ES-I3 (cell line): ENCODE measurements at regions not wholly inside any gene's neighbourhood (a gene's known extent, or its start where the extent isn't known, plus 50 kb on each side); places are given as distances from the start of the nearest gene placed in this dataset.

Experiments used
- H3K36me3 ChIP-seq: 2 replicates; pipeline ENCODE4 v1.6.1; 2013; ENCODE audit warnings: mild to moderate bottlenecking, low read length, control low read depth, moderate library complexity; ENCODE audit not compliant: insufficient read depth
- H3K4me1 ChIP-seq: 2 replicates; pipeline ENCODE4 v1.6.1; 2013; ENCODE audit warnings: mild to moderate bottlenecking, control low read depth, low read length; ENCODE audit not compliant: insufficient read depth
- H3K9ac ChIP-seq: 2 replicates; pipeline ENCODE4 v1.6.1; 2013; ENCODE audit warnings: low read depth, mild to moderate bottlenecking, low read length, moderate library complexity
- H3K9me3 ChIP-seq: 2 replicates; pipeline ENCODE4 v1.6.1; 2013; ENCODE audit warnings: mild to moderate bottlenecking, low read length, moderate library complexity; ENCODE audit not compliant: control insufficient read depth, insufficient read depth

DNA sequence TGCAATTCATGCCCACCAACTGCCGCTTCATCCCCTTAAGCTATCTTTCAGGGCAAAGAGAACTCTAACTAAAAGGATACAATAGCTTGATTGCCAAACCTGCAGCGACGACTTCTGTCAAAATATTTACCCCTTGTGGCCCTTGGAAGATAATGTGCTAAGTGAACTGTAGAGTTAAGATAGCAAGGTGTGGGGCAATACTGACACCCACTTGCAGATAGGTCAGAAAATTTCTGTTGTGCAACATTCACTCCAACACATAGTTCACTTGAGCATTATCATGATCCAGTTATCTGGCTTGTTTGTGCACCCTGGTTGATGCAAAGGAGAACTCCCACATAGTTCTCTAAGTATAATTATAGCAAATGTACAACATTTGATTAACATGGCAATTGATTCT lies 55.6 kb downstream of the RHOXF2B start:
- H3K4me1 ChIP-seq: no peaks in the 10 kb centered on the region
- no peaks in the 10 kb centered on the region for H3K36me3 ChIP-seq
- no peak overlapping the region for H3K9ac ChIP-seq
- H3K9me3 ChIP-seq: no peaks in the 10 kb centered on the region

DNA sequence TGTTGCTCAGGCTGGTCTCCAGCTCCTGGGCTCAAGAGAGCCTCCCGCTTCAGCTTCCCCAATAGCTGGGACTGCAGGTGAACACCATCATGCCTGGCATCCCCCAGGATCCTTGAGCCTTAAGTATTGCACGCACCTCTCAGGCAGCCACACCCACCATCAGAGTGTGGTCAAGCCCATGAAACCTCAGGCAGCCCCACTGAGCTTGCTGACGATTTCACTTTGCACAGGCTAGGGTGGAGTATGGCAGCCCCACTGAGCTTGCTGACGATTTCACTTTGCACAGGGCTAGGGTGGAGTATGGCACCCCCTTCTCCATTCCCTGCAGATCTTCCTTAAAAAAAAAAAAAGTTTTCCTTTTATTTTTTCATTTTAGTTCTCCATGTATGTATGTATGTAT lies 57.2 kb downstream of the RHOXF2B start:
- no peaks in the 10 kb centered on the region for H3K9me3 ChIP-seq
- H3K9ac ChIP-seq: no peak overlapping the region
- no peaks in the 10 kb centered on the region; the same call in 1 of the 2 replicates for H3K4me1 ChIP-seq
- H3K36me3 ChIP-seq: no peaks in the 10 kb centered on the region

DNA sequence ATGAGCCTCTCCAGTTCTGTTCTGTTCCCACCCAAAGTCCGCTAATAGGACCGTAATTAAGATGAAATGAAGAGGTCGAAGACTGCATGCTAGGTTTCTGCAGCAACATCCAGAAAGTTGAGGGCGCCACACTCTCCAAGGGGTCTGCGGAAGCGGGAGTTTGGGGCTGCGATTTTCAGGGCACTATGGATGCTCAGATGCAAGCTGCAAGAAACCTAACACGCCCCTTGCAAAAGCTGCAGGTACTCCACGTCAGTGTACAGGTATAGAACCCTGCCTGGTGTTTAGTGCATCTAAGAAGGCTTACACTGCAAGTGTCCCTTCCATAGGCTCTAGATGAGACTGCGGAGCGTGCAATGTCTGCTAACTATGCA lies 61.4 kb downstream of the RHOXF2B start:
- no peaks in the 10 kb centered on the region; the same call in 1 of the 2 replicates for H3K4me1 ChIP-seq
- H3K36me3 ChIP-seq: no peaks in the 10 kb centered on the region
- no peaks in the 10 kb centered on the region for H3K9me3 ChIP-seq
- H3K9ac ChIP-seq: peak overlapping the region; percentile 71; the same call in 1 of the 2 replicates

DNA sequence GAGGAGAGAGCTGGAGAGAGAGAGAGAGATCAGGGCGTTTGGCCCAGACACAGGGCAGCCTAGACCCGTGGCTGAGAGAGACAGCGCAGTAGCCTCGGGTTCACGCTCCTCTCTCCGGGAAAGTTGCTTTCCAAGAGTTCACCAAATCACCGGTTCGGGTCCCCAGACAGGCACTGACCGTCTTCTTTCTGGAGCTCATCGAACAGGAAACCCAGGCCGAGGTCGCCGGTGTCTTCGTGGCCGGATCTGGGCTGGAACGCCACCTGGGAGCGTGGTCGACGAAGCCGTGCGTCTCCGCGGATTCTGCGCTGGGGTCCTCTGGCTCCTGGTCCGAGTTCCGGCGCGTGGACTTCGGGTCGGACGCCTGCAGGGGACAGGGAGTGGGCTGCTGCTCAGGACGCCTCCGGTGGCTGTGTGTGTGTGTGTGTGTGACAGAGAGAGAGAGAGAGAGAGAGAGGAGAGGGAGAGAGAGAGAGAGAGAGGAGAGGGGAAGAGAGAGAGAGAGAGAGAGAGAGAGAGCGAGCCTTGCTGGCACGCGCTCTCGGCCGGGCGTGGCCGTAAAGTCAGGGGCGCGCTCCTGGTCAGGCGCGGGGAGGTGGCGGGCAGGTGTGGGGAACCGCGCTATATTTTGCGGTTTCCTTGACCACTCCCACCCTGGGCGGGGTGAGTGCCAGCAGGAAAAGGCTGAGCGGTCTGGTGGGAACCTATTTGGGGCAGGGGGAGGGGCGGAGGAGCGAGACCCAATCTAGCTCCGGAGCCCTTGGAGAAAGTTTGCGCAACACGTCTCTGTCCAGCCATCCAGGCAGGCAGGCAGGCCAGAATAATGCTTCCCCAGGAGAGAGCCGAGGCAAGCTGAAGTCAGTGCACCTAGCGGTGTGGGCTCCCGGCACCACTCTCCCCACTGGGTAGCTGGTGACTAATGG lies 62.1 kb downstream of the RHOXF2B start:
- Histone ChIP-seq H3K36me3 (no peaks in the 10 kb centered on the region), H3K9me3 (no peaks in the 10 kb centered on the region), H3K4me1 (no peaks in the 10 kb centered on the region; the same call in 1 of the 2 replicates), H3K9ac (peak overlapping the region; percentile 71)

DNA sequence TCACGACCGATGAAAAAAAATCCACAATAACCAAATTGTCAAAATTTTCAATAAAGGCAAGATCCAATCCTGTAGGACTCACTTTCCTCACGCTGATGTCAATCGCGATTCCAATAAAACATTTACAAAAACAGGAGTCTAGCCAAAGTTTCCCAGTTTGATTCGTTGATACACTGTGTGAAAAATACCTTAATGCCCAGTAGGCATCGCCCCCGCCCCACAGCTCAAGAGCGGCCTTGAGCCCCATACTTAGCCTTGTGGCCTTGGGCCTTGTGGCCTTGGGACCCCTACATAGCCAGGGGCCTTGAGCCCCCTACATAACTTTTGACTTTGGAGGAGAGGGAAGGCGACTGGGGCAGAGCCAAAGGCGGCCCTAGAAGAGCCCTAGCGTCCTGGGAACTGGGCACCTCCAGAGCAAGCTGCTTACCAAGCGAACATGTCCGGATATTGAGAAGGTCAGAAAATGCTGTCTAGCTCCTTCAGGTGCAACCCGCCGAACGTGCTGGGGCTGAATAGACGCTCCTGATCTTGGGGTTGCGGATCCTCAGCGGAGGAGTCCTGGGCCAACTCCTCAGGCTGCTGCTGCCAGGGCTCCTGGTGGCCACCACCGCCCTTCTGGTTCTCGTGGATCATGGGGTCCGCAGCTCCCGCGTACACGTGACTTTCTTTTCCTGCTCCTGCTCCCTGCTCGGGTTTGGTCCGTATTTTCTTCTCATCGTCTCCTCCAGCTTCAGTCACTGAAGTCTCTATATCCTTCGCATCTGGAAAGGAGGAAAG lies 62.9 kb downstream of the RHOXF2B start:
- no peaks in the 10 kb centered on the region; the same call in 1 of the 2 replicates for H3K4me1 ChIP-seq
- H3K9ac ChIP-seq: peak overlapping the region; percentile 71
- no peaks in the 10 kb centered on the region for H3K9me3 ChIP-seq
- H3K36me3 ChIP-seq: no peaks in the 10 kb centered on the region

DNA sequence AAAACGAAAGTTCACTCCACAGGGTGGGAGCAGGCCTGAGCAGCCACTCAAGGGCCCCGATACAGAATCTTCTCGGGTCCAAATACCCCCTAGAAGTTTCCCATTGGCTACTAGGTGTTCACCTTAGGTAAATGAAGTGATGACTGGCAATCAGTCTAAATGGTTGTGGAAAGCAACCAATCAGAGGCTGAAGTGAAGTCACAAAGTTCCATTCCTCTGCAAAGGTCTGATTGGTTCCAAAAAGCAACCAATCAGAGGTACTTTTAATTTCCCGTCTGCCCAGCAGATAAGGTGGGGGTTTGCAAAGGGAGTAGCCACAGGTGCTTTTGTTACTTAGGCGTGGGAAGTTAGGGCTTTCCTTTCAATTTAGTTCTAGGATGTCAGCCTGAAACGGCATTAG lies 58.2 kb upstream of the NKAP start:
- no peaks in the 10 kb centered on the region for H3K4me1 ChIP-seq
- peak overlapping the region; percentile 40; the same call in 1 of the 2 replicates for H3K9ac ChIP-seq
- no peaks in the 10 kb centered on the region for H3K9me3 ChIP-seq
- no peaks in the 10 kb centered on the region for H3K36me3 ChIP-seq

DNA sequence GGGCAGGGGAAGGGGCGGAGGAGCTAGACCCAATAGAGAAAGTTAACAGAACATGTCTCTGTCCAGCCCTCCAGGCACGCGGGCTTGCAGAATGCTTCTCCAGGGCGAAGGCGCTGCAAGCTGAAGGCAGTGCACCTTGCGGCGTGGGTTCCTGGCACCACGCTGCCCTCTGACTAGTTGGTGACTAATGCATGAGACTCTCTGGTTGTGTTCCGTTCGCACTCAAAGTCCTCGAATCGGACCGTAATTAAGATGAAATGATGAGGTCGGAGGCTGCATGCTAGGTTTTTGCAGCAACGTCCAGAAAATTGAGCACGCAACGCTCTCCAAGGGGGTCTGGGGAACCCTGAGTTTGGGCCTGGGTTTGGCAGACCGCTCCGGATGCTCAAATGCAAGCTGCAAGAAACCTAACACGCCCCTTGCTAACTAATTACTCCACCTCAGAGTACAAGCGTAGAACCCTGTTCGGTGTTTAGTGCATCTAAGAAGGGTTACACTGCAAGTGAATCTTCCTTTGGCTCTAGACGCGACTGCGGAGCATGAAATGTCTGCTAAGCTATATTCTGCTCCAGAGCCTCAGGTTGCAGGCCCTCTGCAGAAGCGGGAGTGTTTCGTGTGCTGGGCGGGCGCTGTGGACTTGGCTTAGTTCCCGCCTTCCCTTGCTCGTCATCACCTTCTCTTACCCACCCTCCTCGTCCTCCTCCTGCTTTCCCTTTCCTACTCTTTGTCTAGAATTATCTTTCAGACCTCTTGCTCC lies 57.1 kb upstream of the NKAP start:
- H3K4me1 ChIP-seq: no peaks in the 10 kb centered on the region

DNA sequence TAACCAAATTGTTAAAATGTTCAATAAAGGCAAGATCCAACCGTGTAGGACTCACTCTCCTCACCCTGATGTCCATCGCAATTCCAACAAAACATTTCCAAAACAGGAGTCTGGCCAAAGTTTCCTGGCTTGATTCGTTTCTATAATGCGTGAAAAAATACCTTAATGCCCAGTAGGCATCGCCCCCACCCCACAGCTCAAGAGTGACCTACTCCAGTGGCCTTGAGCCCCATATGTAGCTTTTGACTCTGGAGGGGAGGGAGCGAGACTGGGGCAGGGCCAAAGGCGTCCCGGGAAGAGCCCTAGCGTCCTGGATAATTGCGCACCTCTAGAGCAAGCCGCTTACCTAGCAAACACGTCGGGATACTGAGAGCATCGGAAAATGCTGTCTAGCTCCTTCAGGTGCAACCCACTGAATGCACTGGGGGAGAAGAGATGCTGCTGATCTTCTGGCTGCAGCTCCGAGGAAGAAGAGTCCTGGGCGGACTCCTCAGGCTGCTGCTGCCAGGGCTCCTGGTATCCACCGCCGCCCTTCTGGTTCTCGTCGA lies 55.6 kb upstream of the NKAP start:
- H3K4me1 ChIP-seq: no peaks in the 10 kb centered on the region
- no peaks in the 10 kb centered on the region for H3K9me3 ChIP-seq
- no peaks in the 10 kb centered on the region for H3K36me3 ChIP-seq
- H3K9ac ChIP-seq: no peak overlapping the region; the same call in 1 of the 2 replicates

More for the DNA sequence above, 57.1 kb upstream of the NKAP start:
- Histone ChIP-seq H3K9ac (peak overlapping the region; percentile 40; the same call in 1 of the 2 replicates), H3K36me3 (no peaks in the 10 kb centered on the region), H3K9me3 (no peaks in the 10 kb centered on the region)

DNA sequence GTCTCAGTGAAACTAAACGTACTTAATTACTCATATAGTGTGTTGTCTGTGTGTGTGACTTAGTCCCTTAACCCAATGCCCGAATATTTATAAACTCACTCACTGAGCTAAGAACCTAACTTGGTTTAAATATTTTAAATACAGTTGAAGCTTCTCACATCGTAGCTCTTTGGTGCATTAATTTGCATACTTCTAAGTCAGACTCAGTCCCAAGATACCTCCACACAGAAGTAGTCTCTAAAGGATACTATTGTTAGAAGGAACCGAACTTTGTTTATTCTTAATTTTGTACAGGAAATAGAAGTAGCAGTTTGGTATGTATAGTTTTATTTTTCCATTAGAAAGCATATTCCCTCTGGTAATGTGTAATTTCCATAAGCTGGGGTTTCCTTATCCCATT lies 54.0 kb upstream of the NKAP start:
- Histone ChIP-seq H3K4me1 (no peaks in the 10 kb centered on the region), H3K9ac (no peak overlapping the region), H3K9me3 (no peaks in the 10 kb centered on the region), H3K36me3 (no peaks in the 10 kb centered on the region)

DNA sequence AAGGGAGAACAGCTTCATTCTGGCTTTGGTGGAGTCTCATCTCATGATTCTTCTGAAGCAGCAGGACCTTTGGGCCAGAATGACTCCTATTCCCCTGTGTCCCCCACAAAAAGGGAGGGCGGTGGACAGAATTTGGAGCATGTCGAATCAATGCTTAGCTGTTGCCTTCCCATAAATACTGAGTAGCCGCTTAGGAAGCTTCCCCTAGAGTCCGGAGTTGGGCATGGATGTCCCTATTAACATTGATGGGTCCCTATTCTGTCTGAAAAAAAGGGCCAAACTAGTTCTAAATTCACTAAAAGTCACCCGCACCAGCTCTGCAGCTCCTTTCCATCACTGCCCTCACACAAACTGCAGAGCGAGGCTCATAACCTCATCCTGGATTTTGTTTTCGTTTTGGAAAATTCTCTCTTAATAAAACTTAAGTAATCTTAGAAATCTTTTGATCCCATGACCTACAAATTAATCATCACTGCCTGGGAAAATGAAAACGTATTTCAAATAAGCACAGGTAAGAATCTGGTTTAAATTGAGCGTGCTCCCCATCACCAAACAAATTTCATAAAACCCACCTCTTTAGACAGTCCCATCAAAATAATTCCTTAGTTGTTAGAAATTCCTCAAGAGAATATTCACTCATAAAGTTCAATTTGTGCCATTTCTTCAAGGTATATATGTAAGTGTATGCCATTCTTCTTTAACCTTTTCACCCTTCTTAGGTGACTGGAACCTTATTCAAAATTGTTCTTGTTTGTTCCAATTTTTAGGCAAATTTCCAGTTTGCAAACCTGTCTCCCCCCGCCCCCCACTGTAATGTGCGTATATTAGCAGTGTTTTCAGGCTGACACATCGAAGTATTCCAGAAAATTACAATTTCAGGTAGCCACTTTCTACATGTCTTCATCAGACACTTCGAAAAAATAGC lies 53.3 kb upstream of the NKAP start:
- Histone ChIP-seq H3K9ac (no peak overlapping the region), H3K36me3 (no peaks in the 10 kb centered on the region), H3K9me3 (no peaks in the 10 kb centered on the region), H3K4me1 (no peaks in the 10 kb centered on the region)

DNA sequence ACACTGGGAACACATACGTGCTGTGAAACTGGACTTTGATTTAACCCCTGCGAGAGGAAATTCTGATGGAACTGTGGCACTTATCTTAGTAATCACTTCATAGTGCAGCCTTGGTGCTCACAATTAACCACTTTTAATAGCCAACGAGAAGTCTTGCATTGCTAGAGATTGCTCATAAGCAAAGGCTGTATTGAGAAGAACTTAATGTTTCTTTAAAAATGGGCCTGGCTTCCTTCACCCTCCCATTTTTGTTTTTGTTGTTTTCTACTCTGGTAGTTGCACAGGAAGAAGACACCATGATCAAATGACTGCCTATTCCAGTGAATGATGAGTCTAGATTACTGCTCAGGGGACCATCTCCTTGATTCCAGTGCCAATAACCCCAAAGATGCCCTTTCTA lies 52.5 kb upstream of the NKAP start:
- H3K4me1 ChIP-seq: no peaks in the 10 kb centered on the region
- H3K36me3 ChIP-seq: no peaks in the 10 kb centered on the region
- no peaks in the 10 kb centered on the region for H3K9me3 ChIP-seq
- no peak overlapping the region for H3K9ac ChIP-seq
